NCI-H2171 treated with DMSO at 0.1 percent for 48 hours (cell line): ENCODE measurements at regions not wholly inside any gene's neighbourhood (a gene's known extent, or its start where the extent isn't known, plus 50 kb on each side); places are given as distances from the start of the nearest gene placed in this dataset.
"Not testable (repeated sequence)": the region's sequence is repeated elsewhere in the genome, so short reads cannot be mapped to it uniquely, and the experiment has no call there.

Experiments used
- DNase-seq: peaks from one replicate; lab custom pipeline; 2025; lab: John Stamatoyannopoulos, UW

DNA sequence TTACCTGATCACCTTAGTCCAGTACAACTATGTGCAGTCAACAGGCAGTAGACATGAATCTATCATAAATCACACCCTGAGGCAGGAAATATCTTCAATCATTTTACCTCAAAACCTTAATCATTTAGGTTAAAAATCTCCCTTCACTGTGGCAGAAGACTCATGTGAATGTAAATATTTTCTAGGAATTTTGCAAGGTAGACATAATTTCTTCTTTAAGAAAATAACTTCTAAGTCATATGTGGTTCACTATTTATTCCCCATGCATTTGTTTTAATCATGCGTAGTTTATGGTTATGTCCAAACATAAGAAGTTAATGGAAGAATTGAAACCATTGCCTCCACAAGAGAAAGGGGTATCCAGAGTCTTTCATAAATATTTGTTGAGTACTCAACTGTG lies 97.0 kb downstream of the HMHB1 start:
- no peak for DNase-seq

DNA sequence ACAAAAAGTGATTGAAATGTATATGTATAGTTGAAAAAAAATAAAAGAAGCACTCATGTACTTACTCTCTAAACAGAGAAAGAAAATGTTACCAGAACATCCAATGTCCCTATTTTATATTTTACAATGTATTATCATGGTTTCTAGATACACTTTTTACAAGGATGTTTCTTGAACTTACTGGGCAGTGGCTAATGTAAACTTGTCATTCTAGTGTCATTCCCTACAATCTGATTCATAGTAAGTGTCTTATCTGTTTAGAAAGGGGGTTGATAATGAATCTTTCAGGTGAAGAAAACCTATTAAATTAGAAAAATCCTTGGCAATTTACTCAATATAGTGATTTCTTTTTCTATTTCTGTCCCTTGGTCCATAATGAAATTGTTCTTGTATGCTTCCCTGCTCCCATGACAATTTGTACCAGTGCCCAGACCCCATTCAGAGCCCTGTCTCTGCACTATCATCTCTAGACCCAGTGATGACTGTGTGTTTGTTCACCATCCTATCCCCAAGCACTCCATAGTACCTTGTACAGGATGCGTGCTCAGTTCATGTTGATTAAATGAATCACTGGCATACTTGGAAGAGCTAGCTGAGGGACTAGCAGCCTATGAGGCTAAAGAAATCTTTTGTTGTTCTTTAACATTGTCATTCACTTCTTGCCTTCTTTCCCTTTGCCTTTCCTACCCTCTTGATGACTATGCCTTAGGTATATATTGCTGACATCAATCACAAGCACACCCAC lies 101.2 kb downstream of the HMHB1 start:
- DNase-seq: no peak

DNA sequence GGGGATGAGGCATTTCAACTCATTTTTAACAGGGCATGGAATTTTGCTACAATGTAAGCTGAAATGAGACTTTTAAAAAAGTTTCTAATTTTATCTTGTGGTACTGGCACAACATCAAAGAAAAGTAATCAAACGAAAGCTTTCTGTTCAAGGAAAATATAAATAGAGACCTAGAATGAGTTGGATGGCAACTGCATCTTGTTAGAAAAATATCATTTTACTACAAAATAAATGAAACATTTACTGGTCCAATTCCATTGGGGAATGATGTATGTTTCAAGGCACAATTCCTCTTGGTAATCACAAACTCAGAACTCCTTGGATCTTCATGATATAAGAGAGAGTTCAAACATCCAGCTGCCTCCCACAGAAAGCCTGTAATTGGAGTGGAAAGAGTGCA lies 102.8 kb downstream of the HMHB1 start:
- DNase-seq: no peak

DNA sequence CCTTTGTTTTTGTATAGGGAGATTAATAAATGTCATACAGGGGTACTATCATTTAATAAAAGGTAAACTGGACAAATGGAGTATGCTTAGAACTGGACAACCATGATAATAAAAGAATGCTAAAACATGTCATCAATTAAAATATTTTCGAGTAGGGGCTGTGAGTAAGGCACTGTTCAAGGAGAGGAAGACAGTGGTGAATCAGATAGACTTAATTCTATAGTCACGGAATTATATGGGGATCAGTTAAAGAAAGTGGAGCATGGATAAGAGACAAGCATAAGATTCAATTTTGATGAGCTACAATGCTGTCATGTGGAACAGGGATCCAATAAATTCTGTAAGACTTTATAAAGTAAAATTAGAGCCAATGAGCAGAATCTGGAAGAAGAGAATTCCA lies 104.5 kb downstream of the HMHB1 start:
- no peak for DNase-seq

DNA sequence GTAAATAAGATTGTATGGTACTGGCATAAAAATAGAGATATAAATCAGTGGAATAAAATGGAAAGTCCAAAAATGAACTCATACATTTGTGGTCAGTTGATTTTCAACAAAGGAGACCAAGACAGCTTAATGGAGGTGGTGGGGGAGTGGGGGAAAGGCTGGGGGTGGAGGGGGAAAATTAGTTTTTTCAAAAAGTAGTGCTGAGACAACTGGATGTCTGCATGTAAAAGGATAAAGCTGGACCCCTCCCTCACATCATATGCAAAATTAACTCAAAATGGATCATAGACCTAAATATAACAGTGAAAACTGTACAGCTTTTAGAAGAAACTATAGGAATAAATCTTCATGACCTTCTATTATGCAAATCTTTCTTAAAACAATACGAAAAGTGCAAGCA lies 107.0 kb downstream of the HMHB1 start:
- DNase-seq: no peak

DNA sequence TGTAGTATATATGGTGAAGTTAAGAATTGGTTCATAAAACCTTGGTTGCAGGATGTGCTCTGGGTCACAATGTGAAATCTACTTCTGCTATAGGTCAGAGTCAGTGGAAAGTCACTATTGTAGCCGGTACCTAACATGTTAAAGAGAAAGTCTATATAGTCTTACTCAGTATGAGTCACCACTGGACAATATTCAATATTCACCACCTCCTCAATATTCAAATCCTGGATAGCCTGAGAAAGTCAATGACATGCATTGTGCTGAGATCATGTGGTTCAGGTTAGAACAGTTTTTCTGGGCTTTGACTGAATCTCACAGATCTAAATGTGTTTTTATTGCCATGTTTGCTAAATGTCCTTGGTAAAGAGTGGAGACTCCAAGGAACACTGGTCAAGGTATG lies 108.8 kb downstream of the HMHB1 start:
- DNase-seq: no peak

DNA sequence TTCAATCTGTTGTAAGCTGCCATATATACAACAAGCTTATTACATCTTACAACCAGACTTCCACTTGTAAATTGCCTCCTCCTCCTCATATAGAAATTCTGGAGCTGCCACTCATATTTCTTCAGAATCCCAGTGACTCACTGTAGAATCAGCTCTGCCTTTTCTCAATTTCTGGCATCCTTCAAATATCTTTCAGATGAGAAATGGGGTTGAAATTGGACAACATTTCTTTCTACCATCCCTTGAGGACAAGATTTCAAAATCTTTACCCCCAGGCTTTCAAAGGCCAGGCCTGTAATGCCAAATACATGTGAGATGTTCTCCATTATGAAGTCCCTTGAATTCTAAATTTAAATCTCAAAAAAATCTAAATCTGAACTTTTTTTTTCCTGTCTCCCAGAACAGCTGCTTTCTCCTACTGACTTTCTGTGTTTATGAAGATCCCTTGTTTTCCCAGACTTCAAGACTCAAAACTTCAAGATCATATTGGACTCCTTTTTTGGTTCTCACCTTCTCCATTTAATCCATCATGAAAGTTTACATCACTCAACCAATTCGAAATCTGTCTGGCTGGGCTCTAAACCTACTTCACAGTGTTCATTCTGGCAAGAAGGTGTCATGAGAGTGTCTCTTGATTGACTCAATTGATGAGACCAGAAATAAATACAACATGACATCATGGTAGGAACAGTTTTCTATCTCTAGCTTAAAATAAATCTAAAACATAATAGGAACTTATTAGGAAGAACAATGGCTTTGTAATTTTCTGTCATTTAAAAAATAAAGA lies 109.8 kb downstream of the HMHB1 start:
- no peak for DNase-seq

DNA sequence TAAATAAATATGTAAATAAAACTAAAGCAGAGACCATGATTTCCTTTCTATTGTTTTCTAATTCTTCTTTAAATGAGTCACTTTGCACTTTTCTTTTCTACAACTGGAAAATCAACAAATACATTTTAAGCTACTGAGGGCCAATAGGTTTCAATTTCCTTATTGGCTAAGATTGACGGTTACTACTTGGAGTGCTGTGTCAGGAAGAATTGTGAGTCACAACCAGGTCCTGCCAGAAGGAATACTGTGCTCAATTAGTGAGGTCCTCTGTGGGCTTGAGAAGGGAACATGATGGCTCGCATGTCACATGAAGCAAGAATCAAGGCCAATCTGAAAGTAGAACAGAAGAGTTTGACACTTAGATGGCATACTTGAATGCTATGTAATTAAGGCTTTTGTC lies 110.8 kb downstream of the HMHB1 start:
- DNase-seq: no peak

DNA sequence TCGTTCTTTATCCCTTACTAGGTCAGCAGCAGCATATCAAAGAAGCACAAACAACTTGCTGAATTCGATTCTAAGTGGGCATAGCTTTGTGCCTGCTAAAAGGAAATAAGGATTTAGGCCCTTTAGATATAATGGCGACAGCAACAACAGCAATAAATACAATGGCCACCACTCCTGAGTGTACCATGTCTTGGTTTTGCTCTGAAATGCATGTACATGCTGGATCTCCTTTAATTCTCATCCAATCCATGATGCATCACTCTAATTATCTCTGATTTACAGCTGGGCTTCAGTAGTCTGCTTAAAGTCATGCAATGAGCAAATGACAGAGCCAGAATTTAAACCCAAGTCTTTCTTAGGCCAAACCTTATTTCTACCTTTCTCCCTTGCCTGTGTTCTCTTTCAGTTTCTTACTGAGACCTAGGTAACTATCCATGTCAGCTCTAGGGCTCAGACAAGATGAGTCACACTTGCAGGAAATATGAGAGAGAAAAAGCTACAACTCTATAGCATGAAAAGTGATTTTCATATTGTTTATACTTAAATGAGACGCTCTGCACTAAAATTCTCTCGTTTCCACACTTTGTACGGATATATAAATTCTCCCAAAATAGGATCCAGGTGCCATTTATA lies 111.8 kb downstream of the HMHB1 start:
- DNase-seq: no peak

DNA sequence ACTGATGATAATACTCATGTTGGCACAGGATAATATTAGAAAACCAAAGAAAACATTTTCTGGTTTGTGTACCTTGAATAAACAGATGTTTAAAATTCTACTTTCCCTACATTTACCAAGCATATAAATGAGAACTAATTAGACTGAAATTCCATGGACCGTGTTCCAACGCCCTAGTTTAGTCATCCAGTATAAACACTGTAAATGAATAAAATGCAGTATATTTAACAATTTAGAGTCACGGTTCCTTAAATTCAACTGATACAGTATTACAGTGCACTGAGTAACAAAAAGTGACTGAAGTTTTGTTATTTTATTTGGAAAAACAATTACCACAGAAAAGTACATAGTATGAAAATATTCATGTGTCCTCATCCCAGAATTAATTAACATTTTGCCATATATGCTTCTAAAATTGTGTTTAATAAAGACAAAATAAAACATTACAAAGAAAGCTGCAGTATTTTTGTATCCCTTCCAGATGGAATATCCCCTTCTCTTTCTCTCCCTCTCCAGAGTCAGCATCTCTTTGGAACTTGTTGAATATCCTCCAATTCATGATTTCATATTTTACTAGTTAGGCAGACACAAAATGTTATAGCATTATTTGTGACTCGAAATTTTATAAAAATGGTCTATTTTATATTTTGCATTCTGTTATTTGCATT lies 112.5 kb downstream of the HMHB1 start:
- DNase-seq: no peak

DNA sequence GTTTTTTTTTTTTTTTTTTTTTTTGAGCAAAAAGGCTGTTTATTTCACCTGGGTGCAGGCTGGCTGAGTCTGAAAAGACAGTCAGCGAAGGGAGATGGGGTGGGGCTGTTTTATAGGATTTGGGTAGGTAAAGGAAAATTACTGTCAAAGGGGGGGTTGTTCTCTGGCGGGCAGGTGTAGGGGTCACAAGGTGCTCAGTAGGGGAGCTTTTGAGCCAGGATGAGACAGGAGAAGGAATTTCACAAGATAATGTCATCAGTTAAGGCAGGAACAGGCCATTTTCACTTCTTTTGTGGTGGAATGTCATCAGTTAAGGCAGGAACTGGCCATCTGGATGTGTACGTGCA lies 113.0 kb downstream of the HMHB1 start:
- DNase-seq: not testable (repeated sequence)

DNA sequence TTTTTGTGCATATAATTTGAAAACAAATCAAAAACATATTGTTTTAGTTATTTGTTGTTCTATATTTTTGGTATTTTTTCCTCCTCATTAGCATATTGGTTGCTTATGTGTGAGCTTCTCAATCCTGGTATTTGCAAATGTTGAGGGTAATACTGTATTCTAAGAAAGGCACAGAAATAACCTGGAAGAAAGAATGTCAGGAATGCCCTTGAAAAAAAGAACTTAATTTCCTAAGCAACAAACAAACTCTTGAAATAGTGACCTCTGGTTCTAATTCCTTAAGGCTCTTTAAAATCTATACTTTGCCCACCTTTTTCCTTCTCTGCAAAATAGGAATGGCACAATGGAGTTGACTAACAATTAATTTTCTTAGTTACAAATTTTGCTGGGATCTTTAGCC lies 117.5 kb downstream of the HMHB1 start:
- DNase-seq: no peak

DNA sequence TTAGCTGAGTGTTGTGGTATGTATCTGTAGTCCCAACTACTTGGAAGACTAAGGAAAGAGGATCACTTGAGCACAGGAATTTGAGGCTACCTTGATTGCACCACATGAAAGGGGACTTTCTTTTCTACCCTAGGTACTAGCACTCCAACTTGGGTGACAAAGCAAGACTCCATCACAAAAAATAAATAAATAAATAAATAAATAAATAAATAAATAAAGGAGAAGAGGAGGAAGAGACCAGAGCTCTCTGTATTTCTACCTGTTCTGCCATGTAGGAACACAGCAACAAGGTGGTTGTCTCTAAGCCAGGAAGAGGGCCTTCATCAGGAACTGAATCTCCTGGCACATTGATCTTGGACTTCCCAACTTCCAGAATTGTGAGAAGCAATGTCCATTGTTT lies 118.6 kb downstream of the HMHB1 start:
- DNase-seq: no peak

DNA sequence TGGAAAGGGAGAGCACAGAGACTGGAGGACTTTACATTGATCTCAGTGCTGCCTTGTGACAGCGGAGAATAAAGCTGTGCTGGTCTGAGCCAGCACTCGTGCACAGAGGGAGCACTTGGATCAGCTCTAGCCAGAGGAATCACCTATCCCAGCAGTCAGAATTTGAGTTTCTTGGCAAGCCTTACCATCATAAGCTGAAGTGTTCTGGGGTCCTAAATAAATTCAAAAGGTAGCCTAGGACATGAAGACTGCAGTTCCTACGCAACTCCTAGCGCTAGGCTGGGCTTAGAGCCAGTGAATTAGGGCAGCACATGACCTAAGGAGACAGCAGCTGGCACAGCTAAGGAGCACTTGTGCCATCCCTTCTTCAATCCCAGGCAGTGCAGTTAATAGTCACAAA lies 119.5 kb downstream of the HMHB1 start:
- peak; percentile 49 for DNase-seq

DNA sequence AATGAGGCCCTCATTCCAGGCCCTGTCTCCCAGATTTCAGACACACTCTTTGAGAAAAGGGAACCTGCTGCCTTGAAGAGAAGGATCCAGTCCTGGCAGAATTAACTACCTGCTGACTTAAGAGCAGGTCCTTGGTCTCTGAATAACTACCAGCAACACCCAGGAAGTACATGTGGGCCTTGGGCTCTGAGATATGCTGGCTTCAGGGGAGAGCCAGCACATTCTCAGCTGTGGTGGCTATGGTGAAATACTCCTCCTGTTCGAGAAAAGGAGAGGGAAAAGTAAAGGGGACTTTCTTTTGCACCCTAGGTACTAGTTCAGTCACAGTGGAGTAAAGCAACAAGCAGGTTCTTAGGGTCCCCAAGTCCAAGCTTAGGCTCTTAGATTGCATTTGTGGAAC lies 120.0 kb downstream of the HMHB1 start:
- DNase-seq: no peak

DNA sequence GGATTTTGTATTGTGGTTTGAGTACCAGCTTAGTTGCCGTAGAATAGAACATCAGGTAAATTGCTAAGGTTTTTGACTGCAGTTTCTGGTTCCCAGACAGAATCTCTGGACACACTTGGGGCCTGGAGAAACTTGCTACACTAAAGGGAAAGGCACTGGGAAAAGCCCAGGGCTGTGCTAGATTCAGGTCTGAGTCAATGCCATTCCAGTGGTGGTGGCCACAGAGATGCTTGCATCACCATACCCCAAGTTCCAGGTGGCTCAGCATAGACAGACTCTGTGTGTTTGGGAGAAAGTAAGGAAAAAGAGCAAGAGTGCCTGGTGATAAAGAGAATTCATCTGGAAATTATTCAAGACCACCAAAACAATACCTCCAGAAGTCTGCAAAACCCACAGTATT lies 120.6 kb downstream of the HMHB1 start:
- no peak for DNase-seq

DNA sequence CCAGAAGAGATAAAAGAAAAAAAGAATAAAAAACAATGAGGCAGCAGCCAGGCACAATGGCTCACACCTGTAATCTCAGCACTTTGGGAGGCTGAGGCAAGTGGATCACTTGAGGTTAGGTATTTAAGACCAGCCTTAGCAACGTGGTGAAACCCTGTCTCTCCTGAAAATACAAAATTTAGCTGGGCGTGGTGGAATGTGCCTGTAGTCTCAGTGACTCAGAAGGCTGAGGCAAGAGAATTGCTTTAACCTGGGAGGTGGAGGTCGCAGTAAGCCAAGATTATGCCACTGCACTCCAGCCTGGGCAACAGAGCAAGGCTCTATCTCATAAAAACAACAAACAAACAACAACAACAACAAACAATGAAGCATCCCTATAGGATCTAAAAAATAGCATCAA lies 121.5 kb downstream of the HMHB1 start:
- DNase-seq: no peak

DNA sequence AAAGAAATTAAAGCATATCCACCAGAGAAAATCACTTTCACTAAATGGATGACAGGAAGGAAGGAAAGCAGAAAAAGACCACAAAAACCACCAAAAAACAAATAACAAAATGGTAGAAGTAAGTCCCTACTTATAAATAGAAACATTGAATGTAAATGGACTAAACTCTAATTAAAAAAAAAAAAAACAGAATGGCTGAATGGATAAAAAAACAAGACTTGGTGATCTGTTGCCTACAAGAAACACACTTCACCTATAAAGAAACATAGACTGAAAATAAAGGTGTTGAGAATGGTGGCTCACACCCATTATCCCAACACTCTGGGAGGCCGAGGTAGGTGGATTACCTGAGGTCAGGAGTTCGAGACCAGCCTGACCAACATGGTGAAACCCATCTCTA lies 122.9 kb downstream of the HMHB1 start:
- DNase-seq: no peak

DNA sequence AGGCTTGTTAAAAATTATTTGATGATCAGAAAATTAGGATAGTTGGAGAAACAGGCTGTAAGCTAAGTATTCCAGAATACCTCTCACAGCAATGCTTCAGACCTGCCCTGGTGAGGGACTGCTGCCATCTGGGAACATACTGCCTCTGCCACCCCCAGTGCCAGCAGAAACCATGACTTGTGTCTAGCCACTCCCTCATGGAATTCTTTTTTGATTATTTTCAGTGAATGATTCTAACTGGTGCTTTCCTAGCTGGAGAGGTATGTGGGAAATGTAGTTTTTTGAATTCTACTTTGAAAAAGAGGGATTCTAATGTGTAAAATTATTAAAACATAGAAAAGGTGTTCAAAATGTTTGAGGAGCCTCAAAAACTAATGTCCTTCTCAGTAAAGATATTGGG lies 126.3 kb downstream of the HMHB1 start:
- no peak for DNase-seq

DNA sequence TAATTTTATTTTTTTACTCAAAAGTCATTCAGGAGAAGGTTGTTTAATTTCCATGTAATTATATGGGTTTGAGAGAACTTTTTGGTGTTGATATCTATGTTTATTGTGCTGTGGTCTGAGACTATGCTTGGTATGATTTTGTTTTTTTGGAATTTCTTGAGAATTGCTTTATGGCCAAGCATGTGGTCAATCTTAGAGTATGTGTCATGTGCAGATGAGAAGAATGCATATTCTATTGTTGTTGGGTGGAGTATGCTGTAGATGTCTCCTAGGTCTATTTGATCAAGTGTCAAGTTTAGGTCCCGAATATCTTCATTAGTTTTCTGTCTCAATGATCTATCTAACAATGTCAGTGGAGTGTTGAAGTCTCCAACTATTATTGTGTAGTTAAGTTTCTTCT lies 134.9 kb downstream of the HMHB1 start:
- no peak for DNase-seq

DNA sequence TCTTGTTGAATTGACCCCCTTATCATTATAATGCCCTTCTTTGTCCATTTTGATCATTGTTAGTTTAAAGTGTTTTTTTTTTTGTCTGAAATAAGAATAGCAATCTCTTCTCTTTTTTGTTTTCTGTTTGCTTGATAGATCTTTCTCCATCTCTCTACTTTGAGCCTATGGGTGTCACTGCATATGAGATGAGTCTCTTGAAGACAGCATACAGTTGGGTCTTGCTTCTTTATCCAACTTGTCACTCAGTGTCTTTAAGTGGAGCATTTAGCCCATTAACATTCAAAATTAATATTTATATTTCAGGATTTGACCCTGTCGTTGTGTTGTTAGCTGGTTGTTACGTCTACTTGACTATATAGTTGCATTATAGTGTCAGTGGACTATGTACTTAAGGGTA lies 135.4 kb downstream of the HMHB1 start:
- DNase-seq: no peak

DNA sequence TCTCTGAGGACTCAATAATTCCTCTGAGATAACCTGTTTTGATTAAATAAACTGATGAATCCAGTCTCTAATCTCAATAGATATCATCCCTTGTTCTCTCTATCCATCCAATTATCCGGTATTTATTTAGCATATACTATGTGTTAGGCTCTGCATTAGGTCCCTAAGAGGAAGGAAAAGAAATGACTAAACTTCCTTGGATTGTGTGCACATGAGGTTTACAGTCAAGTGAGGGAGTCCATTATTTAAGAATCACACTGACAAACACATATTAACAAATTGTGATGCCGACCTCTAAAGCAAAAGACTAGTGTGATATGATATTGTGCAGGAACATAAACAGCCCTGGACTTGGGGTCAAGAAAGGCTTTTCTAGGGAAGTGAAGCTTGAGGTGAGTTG lies 140.8 kb downstream of the HMHB1 start:
- DNase-seq: no peak

DNA sequence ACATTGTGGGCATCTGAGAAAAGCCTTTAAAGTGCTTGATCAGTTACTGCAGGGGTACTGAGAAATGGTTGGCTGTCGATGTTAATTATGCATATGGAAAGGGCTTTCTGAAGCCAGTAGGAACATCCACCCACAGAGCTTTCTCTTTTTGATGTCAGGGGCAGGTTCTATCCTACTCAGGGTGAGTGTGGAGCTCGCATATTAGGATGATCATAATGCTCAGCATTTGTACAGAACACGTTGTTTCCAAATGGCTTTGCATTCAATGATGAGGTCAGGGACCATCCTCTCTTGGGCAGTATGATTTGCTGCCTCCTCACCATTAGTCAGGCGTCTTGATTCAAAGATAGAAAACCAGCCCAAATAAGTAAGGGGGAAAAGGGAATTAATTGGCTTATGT lies 141.9 kb downstream of the HMHB1 start:
- DNase-seq: no peak
